H1 (cell line): ENCODE measurements at regions not wholly inside any gene's neighbourhood (a gene's known extent, or its start where the extent isn't known, plus 50 kb on each side); places are given as distances from the start of the nearest gene placed in this dataset.

Experiments used
- BCL11A ChIP-seq, 2 experiments: IDR thresholded peaks; one replicate each; pipeline ENCODE4 v1.6.1; 2011; ENCODE audit warnings: low read depth in 2 of 2, low read length in 2 of 2, mild to moderate bottlenecking in 2 of 2
- RAD21 ChIP-seq, 2 experiments: IDR thresholded peaks in 1 of 2; conservative IDR thresholded peaks in 1 of 2; 2 replicates each; pipeline ENCODE4 v1.6.1; 2011; ENCODE audit warnings: low read depth in 2 of 2, low read length in 2 of 2, improper control_type of control experiment in 1 of 2, inconsistent platforms in 1 of 2, mild to moderate bottlenecking in 1 of 2, moderate library complexity in 1 of 2
- RXRA ChIP-seq: IDR thresholded peaks from 2 replicates; pipeline ENCODE4 v1.6.1; 2011; ENCODE audit warnings: low read depth, mild to moderate bottlenecking, low read length, moderate library complexity; ENCODE audit not compliant: insufficient read depth
- SP2 ChIP-seq: IDR thresholded peaks from 2 replicates; pipeline ENCODE4 v1.6.1; 2012; ENCODE audit warnings: mild to moderate bottlenecking, low read length, inconsistent platforms
- TF ChIP-seq, protein P1 (sequence below): IDR thresholded peaks from 2 replicates; pipeline ENCODE4 v1.6.1; 2011; ENCODE audit warnings: low read length, improper control_type of control experiment

DNA sequence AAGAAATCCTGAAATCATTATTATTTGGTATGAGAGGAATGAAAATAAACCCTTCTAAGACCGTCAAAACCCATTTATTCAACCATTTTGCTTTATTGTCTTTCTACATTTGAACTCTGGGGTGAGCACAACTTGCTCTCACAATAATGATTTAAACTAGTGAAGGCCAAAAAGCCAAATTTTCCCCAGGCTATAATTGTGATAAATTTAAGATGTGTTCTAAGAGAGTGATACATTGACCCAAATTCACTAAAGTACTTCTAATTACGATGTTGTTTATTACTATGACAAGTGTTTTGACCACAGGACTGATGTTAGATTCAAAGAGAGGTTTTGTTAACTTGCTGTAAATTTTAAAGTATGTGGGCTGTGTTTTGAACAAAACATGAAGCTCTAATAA is 670.9 kb upstream of the NR5A2 start (continued):
- TF ChIP-seq RAD21 (IDR thresholded peaks at IDR 0.05 in 1 of 2, conservative IDR thresholded peaks at IDR 0.05 in 1 of 2; ENCODE audit: low read depth in 2 of 2, low read length in 2 of 2), result no peak
- TF ChIP-seq RXRA, result no peak
- TF ChIP-seq, protein P1, sequence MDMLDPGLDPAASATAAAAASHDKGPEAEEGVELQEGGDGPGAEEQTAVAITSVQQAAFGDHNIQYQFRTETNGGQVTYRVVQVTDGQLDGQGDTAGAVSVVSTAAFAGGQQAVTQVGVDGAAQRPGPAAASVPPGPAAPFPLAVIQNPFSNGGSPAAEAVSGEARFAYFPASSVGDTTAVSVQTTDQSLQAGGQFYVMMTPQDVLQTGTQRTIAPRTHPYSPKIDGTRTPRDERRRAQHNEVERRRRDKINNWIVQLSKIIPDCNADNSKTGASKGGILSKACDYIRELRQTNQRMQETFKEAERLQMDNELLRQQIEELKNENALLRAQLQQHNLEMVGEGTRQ, result no peak
- TF ChIP-seq BCL11A (IDR thresholded peaks at IDR 0.05; ENCODE audit: low read depth in 2 of 2, low read length in 2 of 2), result no peak
- TF ChIP-seq SP2, result no peak
